Thyroid gland (tissue), 4 donors: ENCODE measurements at regions not wholly inside any gene's neighbourhood (a gene's known extent, or its start where the extent isn't known, plus 50 kb on each side); places are given as distances from the start of the nearest gene placed in this dataset.

Experiments used
- POLR2A ChIP-seq, 2 donors: fragments of 450-650 bp; IDR thresholded peaks; one replicate each; pipeline ENCODE4 v1.6.1; 2017; ENCODE audit warnings: antibody characterized with exemption in 2 of 2, mild to moderate bottlenecking in 2 of 2, moderate library complexity in 1 of 2
- TF ChIP-seq, protein P1 (sequence below), 6 experiments: fragments of 200-600 bp in 3 of 6; fragments of 450-650 bp in 3 of 6; sonication (generic) in 3 of 6; IDR thresholded peaks; one replicate each; pipeline ENCODE4 v1.5.1; 2016 to 2019; ENCODE audit warnings: antibody characterized with exemption in 6 of 6, mild to moderate bottlenecking in 2 of 6, inconsistent platforms in 1 of 6, moderate library complexity in 1 of 6

DNA sequence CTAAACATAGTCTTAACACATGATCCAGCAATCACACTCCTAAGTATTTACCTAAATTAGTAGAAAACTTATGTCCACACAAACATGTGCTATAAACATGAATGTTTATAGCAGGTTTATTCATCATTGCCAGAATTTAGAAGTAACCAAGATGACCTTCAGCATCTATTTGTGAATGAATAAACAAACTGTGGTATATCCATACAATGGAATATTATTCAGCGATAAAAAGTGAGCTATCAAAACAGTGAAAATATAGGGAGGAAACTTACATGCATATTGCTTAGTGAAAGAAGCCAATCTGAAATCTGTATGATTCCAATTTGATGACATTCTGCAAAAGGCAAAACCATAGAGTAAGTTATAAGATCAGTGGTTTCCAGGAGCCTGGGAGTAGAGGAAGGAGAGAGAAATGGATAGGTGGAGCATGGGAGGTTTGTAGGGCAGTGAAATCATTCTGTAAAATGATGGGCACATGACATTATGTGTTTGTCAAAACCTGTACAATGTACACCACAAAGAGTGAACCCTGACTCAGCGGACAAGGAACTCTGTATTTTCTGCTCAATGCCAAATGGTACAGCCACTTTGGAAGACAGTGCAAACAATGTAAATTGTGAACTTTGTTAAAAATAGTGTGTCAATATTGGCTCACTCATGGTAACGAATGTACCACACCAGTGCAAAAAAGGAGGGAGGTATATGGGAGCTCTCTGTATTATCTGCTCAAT is 61.9 kb upstream of the IGFBP2 start:
- TF ChIP-seq, protein P1, sequence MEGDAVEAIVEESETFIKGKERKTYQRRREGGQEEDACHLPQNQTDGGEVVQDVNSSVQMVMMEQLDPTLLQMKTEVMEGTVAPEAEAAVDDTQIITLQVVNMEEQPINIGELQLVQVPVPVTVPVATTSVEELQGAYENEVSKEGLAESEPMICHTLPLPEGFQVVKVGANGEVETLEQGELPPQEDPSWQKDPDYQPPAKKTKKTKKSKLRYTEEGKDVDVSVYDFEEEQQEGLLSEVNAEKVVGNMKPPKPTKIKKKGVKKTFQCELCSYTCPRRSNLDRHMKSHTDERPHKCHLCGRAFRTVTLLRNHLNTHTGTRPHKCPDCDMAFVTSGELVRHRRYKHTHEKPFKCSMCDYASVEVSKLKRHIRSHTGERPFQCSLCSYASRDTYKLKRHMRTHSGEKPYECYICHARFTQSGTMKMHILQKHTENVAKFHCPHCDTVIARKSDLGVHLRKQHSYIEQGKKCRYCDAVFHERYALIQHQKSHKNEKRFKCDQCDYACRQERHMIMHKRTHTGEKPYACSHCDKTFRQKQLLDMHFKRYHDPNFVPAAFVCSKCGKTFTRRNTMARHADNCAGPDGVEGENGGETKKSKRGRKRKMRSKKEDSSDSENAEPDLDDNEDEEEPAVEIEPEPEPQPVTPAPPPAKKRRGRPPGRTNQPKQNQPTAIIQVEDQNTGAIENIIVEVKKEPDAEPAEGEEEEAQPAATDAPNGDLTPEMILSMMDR (IDR thresholded peaks at IDR 0.05): no peak
- TF ChIP-seq POLR2A (IDR thresholded peaks at IDR 0.05): no peak
